Suprapubic skin (tissue), 4 donors: ENCODE measurements at regions not wholly inside any gene's neighbourhood (a gene's known extent, or its start where the extent isn't known, plus 50 kb on each side); places are given as distances from the start of the nearest gene placed in this dataset.
"Not testable (repeated sequence)": the region's sequence is repeated elsewhere in the genome, so short reads cannot be mapped to it uniquely, and the experiment has no call there.

ENCODE experiments used
- DNase-seq, 2 donors: peaks; one replicate each; pipeline ENCODE4 v3.0.0-alpha.2; 2019; ENCODE audit warnings: low spot score in 2 of 2
- H3K27ac ChIP-seq: fragments of 200-600 bp; sonication (generic); one replicate; pipeline ENCODE4 v1.5.1; 2019
- H3K27me3 ChIP-seq: fragments of 200-600 bp; sonication (generic); one replicate; pipeline ENCODE4 v1.5.1; 2019
- H3K36me3 ChIP-seq: fragments of 200-600 bp; sonication (generic); one replicate; pipeline ENCODE4 v1.5.1; 2019
- H3K4me1 ChIP-seq: fragments of 200-600 bp; sonication (generic); one replicate; pipeline ENCODE4 v1.5.1; 2019
- H3K4me3 ChIP-seq: fragments of 200-600 bp; sonication (generic); one replicate; pipeline ENCODE4 v1.5.1; 2019; ENCODE audit warnings: mild to moderate bottlenecking
- H3K9me3 ChIP-seq: fragments of 200-600 bp; sonication (generic); one replicate; pipeline ENCODE4 v1.5.1; 2019
- EP300 ChIP-seq: sonication (generic); formaldehyde crosslinking; IDR thresholded peaks from one replicate; pipeline ENCODE4 v1.6.1; 2017; ENCODE audit warnings: antibody characterized with exemption
- POLR2A ChIP-seq, 2 donors: fragments of 450-650 bp; IDR thresholded peaks; one replicate each; pipeline ENCODE4 v1.6.1; 2017; ENCODE audit warnings: antibody characterized with exemption in 2 of 2, mild to moderate bottlenecking in 2 of 2, moderate library complexity in 2 of 2
- POLR2AphosphoS5 ChIP-seq, 3 donors: sonication (generic); formaldehyde crosslinking; IDR thresholded peaks; one replicate each; pipeline ENCODE4 v1.6.1; 2017; ENCODE audit warnings: antibody characterized with exemption in 3 of 3
- WGBS: methylation state at CpG from one replicate; pipeline ENCODE4 v1.1.5; 2018; 5-methylcytosine and 5-hydroxymethylcytosine counted together
- TF ChIP-seq, protein P1 (sequence below), 2 donors: fragments of 200-600 bp in 1 of 2; fragments of 450-650 bp in 1 of 2; sonication (generic) in 1 of 2; IDR thresholded peaks; one replicate each; pipeline ENCODE4 v1.5.1; 2016 to 2019; ENCODE audit warnings: antibody characterized with exemption in 2 of 2, mild to moderate bottlenecking in 1 of 2, moderate library complexity in 1 of 2

DNA sequence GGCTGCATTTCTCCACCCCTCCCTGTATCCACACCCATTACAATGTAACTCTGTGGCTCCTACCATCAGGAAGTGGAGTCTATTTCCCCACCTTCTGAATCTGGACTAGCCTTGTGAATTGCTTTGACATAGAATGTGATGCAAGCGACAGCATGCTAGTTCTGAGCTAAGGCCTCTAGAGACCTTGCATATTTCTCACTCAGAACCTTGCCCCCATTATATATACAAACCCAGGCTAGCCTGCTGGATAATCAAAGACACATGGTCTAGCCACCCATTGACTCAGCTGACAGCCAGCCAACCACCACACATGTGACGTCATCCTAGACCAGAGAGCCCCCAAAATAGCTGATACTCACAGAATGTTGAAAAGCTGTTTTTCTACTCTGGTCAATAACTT lies 77.9 kb downstream of the CCDC71L start:
- H3K4me3 ChIP-seq, result no peak overlapping the region
- WGBS, result 81% methylated on average over 2 of the region's 2 CpGs
- TF ChIP-seq POLR2A (IDR thresholded peaks at IDR 0.05), result no peak
- no peak for TF ChIP-seq EP300
- TF ChIP-seq POLR2AphosphoS5 (IDR thresholded peaks at IDR 0.05), result no peak
- TF ChIP-seq, protein P1, sequence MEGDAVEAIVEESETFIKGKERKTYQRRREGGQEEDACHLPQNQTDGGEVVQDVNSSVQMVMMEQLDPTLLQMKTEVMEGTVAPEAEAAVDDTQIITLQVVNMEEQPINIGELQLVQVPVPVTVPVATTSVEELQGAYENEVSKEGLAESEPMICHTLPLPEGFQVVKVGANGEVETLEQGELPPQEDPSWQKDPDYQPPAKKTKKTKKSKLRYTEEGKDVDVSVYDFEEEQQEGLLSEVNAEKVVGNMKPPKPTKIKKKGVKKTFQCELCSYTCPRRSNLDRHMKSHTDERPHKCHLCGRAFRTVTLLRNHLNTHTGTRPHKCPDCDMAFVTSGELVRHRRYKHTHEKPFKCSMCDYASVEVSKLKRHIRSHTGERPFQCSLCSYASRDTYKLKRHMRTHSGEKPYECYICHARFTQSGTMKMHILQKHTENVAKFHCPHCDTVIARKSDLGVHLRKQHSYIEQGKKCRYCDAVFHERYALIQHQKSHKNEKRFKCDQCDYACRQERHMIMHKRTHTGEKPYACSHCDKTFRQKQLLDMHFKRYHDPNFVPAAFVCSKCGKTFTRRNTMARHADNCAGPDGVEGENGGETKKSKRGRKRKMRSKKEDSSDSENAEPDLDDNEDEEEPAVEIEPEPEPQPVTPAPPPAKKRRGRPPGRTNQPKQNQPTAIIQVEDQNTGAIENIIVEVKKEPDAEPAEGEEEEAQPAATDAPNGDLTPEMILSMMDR (IDR thresholded peaks at IDR 0.05), result no peak

DNA sequence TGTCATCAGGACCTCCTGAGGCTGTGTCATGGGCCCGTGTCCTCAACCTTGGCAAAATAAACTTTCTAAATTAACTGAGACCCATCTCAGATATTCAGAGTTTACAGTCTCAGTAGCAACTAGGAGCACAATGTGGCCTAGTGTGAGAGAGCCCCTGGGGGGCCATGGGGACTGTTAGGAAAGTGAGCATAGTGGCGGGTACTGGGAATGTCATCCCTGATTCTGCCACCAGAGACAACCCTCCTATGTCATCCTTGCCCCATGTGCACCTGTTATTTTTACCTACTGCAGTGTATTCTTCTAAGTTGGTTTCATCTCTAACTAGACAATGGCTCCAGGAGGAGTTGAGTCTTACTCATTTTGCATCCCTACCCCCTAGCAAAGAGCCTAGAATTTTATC lies 78.6 kb downstream of the CCDC71L start:
- H3K36me3 ChIP-seq, result no peaks in the 10 kb centered on the region
- no peaks in the 10 kb centered on the region for H3K4me1 ChIP-seq
- no peaks in the 10 kb centered on the region for H3K9me3 ChIP-seq
- 88% methylated on average over 2 of the region's 2 CpGs for WGBS
- no peak for TF ChIP-seq EP300
- TF ChIP-seq, protein P1 (IDR thresholded peaks at IDR 0.05), result no peak
- no peak for TF ChIP-seq POLR2A (IDR thresholded peaks at IDR 0.05)
- TF ChIP-seq POLR2AphosphoS5 (IDR thresholded peaks at IDR 0.05), result no peak
- H3K27me3 ChIP-seq, result no peaks in the 10 kb centered on the region
- no peak overlapping the region for H3K4me3 ChIP-seq
- no peak for DNase-seq
- H3K27ac ChIP-seq, result no peak overlapping the region

More for the DNA sequence above, 77.9 kb downstream of the CCDC71L start:
- DNase-seq, result no peak
- Histone ChIP-seq H3K9me3 (no peaks in the 10 kb centered on the region), H3K36me3 (no peaks in the 10 kb centered on the region), H3K4me1 (no peaks in the 10 kb centered on the region), H3K27ac (no peak overlapping the region), H3K27me3 (no peaks in the 10 kb centered on the region)

DNA sequence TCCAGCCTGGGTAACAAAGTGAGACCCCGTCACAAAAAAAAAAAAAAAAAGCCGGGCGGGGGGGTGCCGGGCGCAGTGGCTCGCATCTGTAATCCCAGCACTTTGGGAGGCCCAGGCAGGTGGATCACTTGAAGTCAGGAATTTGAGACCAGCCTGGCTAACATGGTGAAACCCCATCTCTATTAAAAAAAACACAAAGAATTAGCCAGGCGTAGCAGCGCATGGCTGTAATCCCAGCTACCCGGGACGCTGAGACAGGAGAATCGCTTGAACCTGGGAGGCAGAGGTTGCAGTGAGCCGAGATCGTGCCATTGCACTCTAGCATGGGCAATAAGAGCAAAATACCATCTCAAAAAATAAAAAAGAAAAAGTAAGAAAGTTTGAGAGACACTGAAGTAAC lies 81.9 kb downstream of the CCDC71L start:
- H3K4me3 ChIP-seq, DNase-seq, H3K4me1 ChIP-seq, H3K27ac ChIP-seq, H3K27me3 ChIP-seq, H3K36me3 ChIP-seq, H3K9me3 ChIP-seq: not testable (repeated sequence)
- WGBS, result 89% methylated on average over 13 of the region's 13 CpGs

DNA sequence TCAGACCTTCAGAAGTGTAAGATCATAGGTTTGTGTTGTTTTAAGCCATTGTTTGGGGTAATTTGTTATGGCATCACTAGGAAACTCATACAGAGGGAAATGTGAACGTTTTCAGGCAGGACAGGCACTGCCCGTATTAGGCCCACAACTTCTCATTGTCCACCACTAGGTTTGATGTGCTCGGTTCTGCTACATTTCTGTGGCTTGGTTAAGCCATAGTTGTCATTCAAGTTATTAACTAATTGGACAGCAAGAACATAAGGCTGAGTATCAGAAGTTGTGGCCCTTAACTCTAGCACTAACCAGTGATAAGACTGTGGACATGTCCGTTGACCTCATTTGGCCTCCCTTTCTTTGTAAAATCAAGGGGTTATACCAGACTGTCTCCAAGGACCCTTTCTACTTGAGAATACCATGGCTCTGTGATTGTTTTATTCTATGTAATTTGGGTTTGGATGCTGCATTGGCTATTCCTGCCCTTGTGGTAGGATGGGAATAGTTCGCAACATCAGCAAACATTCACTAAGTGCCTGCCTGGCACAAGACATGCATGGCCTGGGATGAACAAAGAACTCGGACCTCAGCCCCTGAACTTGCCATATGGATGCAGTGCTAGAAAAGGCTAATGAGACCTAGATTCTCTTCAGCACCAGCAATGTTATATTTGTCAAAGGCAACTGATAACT lies 85.7 kb downstream of the CCDC71L start:
- Histone ChIP-seq H3K4me1 (no peaks in the 10 kb centered on the region), H3K27ac (no peak overlapping the region), H3K27me3 (no peaks in the 10 kb centered on the region), H3K4me3 (no peak overlapping the region), H3K36me3 (no peaks in the 10 kb centered on the region), H3K9me3 (no peaks in the 10 kb centered on the region)
- TF ChIP-seq POLR2AphosphoS5 (IDR thresholded peaks at IDR 0.05) (no peak), POLR2A (IDR thresholded peaks at IDR 0.05) (no peak), EP300 (no peak)
- TF ChIP-seq, protein P1 (IDR thresholded peaks at IDR 0.05), result no peak
- WGBS, result 88% methylated on average over 6 of the region's 6 CpGs
- DNase-seq, result no peak

DNA sequence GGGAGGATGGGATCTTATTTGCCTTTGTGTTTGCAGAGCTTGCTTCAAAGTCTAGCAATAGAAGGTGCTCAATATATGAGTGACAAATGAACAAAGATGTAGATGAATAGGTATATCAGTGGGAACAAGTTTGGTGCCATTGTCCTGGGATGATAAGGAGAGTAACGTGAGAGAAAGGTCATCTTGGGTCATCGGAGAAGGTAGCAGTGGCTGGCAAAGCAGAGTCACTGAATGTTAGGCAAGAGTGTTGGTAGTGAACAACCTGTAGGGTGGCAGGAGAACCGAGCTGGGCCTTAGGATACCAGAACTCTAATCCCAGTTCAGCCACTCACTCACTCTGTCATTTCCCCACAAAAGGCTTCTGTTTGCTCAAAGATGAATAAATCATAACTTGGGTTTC lies 87.2 kb downstream of the CCDC71L start:
- TF ChIP-seq, protein P1 (IDR thresholded peaks at IDR 0.05), result no peak
- TF ChIP-seq EP300, result no peak
- TF ChIP-seq POLR2A (IDR thresholded peaks at IDR 0.05), result no peak
- TF ChIP-seq POLR2AphosphoS5 (IDR thresholded peaks at IDR 0.05), result no peak
- no peaks in the 10 kb centered on the region for H3K9me3 ChIP-seq
- WGBS, result 72% methylated on average over 3 of the region's 3 CpGs
- peaks cover 4% of the 10 kb centered on the region for H3K4me1 ChIP-seq
- no peak overlapping the region for H3K4me3 ChIP-seq
- no peaks in the 10 kb centered on the region for H3K36me3 ChIP-seq
- H3K27ac ChIP-seq, result no peak overlapping the region
- H3K27me3 ChIP-seq, result no peaks in the 10 kb centered on the region
- DNase-seq, result no peak

DNA sequence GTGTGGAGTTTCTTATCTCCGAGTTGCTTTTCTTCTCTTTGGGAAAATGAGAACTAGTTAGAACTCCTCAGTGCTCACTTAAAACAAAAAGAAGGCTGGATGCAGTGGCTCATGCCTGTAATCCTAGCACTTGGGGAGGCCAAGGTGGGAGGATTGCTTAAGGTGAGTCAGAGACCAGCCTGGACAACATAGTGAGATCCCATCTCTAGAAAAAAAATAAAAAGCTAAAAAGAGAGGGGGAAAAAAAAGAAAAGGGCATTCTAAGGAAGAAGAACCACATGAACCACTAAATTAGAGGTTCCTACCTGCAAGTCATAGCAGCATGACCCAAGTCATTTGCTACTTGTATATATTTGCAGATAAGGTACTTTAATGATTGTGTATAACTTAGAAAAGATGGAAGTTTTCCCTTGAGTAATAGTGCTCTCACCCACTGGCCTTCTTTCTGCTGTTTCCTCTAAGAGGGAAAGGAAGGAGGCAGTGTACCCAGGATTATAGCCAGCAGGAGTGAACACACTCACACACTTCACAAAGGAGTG lies 87.8 kb downstream of the CCDC71L start:
- no peak for DNase-seq
- H3K27ac ChIP-seq, result no peak overlapping the region
- peaks cover 10% of the 10 kb centered on the region for H3K4me1 ChIP-seq
- H3K9me3 ChIP-seq, result no peaks in the 10 kb centered on the region
- no peaks in the 10 kb centered on the region for H3K27me3 ChIP-seq
- WGBS, result 72% methylated on average over 1 of the region's 1 CpG
- no peak for TF ChIP-seq POLR2AphosphoS5 (IDR thresholded peaks at IDR 0.05)
- no peak for TF ChIP-seq EP300
- TF ChIP-seq, protein P1 (IDR thresholded peaks at IDR 0.05), result no peak
- no peak for TF ChIP-seq POLR2A (IDR thresholded peaks at IDR 0.05)
- H3K4me3 ChIP-seq, result no peak overlapping the region
- H3K36me3 ChIP-seq, result no peaks in the 10 kb centered on the region
